GM13977 (cell line): ENCODE measurements at regions not wholly inside any gene's neighbourhood (a gene's known extent, or its start where the extent isn't known, plus 50 kb on each side); places are given as distances from the start of the nearest gene placed in this dataset.
A peak's percentile ranks its signal among the peaks of the same experiment; 100 is the strongest.

Source experiments
- DNase-seq: peaks from one replicate; pipeline ENCODE4 v3.0.0; 2012; ENCODE audit warnings: low spot score
- in situ Hi-C: fragments of 300-500 bp; cut with MboI; formaldehyde crosslinking; loops from one replicate; pipeline ENCODE4 v1.12.0; 2022; ENCODE audit warnings: low sequenced_read_pairs, low pct_unique_long_range_greater_than_20kb, mixed read lengths, inconsistent platforms; ENCODE audit not compliant: unreplicated experiment
- TF ChIP-seq, protein P1 (sequence below): IDR thresholded peaks from 2 replicates; pipeline ENCODE4 v1.5.1; 2012; ENCODE audit warnings: mild to moderate bottlenecking, control low read depth; ENCODE audit not compliant: insufficient read depth; ENCODE audit errors: extremely low read depth, missing control alignments

DNA sequence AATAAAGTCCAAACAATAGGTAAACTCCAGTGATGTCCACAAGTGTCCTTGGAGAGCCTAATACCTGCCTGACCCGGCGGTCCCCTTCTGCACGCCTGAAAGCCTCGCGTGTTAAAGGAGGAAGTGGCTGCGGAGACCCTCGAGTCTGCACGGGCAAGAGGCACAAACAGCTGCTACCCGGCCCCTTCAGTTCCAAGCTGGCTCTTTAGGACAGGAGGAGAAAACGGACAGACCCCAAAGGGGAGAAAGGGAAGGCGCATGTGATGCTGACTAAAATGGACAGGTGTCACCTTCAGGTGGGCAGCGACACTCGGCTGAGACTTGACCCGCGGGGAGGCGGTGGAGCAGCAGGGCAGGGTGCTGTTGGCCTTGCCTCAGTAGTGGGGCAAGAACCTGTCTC is 102.7 kb upstream of the TENM3 start:
- TF ChIP-seq, protein P1, sequence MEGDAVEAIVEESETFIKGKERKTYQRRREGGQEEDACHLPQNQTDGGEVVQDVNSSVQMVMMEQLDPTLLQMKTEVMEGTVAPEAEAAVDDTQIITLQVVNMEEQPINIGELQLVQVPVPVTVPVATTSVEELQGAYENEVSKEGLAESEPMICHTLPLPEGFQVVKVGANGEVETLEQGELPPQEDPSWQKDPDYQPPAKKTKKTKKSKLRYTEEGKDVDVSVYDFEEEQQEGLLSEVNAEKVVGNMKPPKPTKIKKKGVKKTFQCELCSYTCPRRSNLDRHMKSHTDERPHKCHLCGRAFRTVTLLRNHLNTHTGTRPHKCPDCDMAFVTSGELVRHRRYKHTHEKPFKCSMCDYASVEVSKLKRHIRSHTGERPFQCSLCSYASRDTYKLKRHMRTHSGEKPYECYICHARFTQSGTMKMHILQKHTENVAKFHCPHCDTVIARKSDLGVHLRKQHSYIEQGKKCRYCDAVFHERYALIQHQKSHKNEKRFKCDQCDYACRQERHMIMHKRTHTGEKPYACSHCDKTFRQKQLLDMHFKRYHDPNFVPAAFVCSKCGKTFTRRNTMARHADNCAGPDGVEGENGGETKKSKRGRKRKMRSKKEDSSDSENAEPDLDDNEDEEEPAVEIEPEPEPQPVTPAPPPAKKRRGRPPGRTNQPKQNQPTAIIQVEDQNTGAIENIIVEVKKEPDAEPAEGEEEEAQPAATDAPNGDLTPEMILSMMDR: no peak
- in situ Hi-C loops: no loop called here
- no peak for DNase-seq

DNA sequence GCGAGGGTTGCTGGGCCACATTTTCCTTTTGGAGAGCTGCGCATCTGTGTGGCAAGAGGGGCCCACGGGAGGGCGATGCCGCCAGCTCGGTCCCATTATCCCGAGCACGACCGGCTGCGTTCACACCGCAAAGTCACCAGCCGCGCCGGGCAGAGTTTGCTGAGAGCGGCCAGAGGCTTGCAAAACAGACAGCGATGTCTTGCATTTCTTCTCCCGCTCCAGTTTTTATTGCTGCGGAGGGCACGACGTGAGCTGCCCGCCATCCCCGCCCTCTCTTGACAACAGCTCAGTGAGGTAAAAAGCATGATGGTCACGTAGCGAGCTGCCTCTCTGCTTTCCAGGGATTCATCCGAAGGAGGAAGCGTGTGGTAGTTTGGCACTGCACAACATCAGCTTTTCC is 102.1 kb upstream of the TENM3 start:
- TF ChIP-seq, protein P1: no peak
- in situ Hi-C loops: no loop called here
- DNase-seq: no peak

DNA sequence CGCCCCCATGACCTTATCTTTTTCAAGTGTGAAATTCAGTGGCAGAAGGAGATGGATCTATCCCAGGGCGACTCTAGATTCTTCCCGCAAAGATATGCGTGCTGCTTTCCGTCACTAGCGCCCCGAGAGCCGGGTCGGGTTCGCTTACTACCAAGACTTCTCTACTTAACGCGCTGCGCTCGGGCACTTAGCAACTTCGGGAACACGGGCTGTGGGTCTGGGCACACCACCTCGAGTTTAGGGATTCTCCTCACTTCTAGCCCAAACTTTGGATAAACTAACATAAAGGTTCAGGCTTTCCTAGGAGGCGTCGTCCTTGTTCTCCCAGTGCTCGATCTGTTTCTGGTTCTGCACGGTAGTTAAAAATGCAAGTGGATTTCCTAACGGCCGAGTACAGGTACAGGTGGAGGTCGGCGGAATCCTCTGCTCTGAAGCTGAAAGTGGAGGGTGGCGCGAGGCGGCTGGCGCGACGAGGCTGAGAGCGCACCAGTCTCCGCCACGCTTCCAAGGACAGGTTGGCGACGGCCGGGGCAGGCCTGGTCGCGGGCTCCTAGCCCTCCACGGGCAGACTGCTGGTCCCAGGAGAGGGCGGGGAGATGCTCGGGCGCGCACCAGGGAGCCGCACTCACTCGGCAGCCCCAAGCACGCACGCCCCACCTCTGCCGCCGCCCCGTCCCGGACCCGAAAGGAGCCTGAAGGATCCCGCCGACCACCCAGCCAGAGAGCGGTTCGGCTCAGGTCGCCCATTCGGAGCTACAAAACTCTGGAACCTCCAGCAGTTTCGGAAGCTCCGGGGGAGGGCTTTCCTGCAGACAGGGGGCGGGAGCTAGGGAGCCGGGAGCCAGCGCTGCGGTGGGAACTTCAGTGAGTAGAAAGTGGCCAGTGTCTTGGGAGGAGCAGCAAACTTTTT is 100.8 kb upstream of the TENM3 start:
- in situ Hi-C loops: no loop called here
- TF ChIP-seq, protein P1: no peak
- DNase-seq: no peak

DNA sequence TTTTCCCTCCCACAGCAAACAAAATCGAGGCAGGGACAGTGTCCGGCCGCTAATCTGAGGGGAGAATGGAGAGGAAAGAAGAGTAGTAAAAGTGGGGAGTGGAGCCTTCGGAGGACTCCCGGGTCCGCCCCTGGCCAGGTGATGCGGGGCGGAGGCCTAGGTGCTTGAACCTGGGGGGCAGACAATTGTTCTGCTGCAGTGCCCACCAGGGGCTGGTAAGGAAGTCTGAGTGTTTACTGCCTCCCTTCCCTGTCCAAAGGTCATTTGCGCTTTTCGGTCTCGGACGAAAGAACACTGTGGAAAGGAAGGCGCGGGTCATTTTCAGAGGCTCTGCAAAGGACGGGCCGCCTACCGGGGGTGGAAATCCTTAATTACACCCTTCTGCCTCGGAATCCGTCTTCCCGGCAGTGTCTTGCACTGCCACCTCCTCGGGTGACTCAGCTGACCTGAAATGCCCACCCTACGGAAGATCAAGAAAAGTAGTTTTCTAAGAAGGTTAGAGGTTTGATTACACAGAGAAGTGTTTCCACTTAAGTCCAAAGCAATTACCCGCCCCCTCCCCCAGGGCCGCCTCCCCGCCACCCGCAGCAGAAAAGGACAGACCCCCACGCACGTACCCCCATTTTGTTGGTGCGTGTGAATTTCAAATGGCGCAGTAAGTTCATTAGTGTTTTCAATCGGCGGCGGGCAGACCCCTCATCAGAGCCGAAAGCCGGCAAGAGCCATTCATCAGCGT is 99.9 kb upstream of the TENM3 start:
- in situ Hi-C loops: no loop called here
- DNase-seq: no peak
- TF ChIP-seq, protein P1: no peak

DNA sequence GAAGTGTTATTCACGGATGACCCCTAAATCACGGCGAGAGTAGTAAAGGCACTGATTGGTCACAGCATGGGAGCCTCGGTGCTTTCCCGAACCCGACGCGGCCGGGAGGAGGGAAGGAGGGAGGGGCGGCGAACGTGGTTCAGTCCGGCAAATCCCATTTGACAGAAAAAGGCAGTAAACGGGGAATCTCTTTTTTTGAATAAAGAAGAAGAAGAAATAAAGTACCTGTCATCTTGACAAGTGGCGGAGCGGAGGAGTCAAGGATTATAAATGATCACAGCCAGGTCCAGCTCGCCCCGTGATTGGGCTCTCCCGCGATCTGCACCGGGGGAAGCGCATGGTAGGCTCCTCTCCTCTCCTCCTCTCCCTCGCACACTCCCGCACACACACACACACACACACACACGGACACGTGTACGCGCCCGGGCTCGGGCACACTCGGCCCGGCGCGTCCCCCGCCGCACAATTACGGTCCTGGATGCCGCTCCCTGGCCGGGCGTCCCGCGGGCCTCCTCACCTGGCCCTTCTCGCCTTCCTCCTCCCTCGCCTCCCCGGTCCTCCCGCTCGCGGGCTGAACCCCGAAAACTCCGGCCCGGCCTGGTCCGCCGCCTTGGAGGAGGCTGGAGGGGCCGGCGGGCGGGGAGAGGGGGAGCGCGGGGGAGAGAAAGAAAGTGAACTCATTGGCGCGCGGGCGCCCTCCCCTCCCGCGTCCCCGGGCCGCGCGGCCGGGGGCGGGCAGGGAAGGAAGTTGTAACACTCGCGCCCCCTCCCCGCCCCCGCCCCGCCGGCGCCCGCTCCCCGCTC is 99.2 kb upstream of the TENM3 start:
- in situ Hi-C loops: no loop called here
- DNase-seq: peak; percentile 51

More for the DNA sequence above, 99.2 kb upstream of the TENM3 start:
- TF ChIP-seq, protein P1: no peak
